Stomach (tissue), 8 donors: ENCODE measurements at regions not wholly inside any gene's neighbourhood (a gene's known extent, or its start where the extent isn't known, plus 50 kb on each side); places are given as distances from the start of the nearest gene placed in this dataset.

Source experiments
- DNase-seq, 2 donors: peaks; one replicate each; pipeline versions ENCODE4 v3.0.0 to v3.0.0-alpha.2; 2013 to 2019
- H3K27ac ChIP-seq, 5 donors: fragments of 200-600 bp in 4 of 5; sonication (generic) in 4 of 5; one replicate each; pipeline ENCODE4 v1.5.1; 2013 to 2019; ENCODE audit warnings: mild to moderate bottlenecking in 1 of 5, moderate library complexity in 1 of 5
- H3K27me3 ChIP-seq, 3 donors: fragments of 200-600 bp; sonication (generic); one replicate each; pipeline ENCODE4 v1.5.1; 2017 to 2019; ENCODE audit warnings: mixed run types in 1 of 3
- H3K36me3 ChIP-seq, 4 donors: fragments of 200-600 bp; sonication (generic); 1 replicate in 3 of 4; 2 replicates in 1 of 4; pipeline ENCODE4 v1.5.1; 2016 to 2019
- H3K4me1 ChIP-seq, 4 donors: fragments of 200-600 bp; sonication (generic); one replicate each; pipeline ENCODE4 v1.5.1; 2016 to 2019
- H3K4me3 ChIP-seq, 4 donors: fragments of 200-600 bp; sonication (generic) in 3 of 4; one replicate each; pipeline ENCODE4 v1.5.1; 2016 to 2019; ENCODE audit warnings: mild to moderate bottlenecking in 1 of 4
- H3K9me3 ChIP-seq, 4 donors: fragments of 200-600 bp; sonication (generic); one replicate each; pipeline ENCODE4 v1.5.1; 2016 to 2019
- EP300 ChIP-seq: sonication (generic); formaldehyde crosslinking; IDR thresholded peaks from one replicate; pipeline ENCODE4 v1.6.1; 2017; ENCODE audit warnings: antibody characterized with exemption
- POLR2A ChIP-seq, 4 donors: fragments of 450-650 bp; IDR thresholded peaks; one replicate each; pipeline ENCODE4 v1.6.1; 2016; ENCODE audit warnings: antibody characterized with exemption in 4 of 4, control low read depth in 2 of 4, mild to moderate bottlenecking in 1 of 4, moderate library complexity in 1 of 4
- POLR2AphosphoS5 ChIP-seq, 3 donors: sonication (generic); formaldehyde crosslinking; IDR thresholded peaks; one replicate each; pipeline ENCODE4 v1.6.1; 2016; ENCODE audit warnings: antibody characterized with exemption in 3 of 3
- WGBS, 5 donors: extraction: QIAGEN DNeasy Blood & Tissue Kit in 3 of 5; methylation state at CpG; one replicate each; pipeline versions ENCODE4 v1.1.5 to v1.1.7; 2013 to 2018; 5-methylcytosine and 5-hydroxymethylcytosine counted together
- intact Hi-C: fragments of 100-400 bp; cut with DNase I; formaldehyde crosslinking; loops from one replicate; pipeline ENCODE4 v1.15.1; 2023; ENCODE audit warnings: low total_unique reads
- TF ChIP-seq, protein P1 (sequence below), 7 experiments: fragments of 450-650 bp in 4 of 7; fragments of 200-600 bp in 3 of 7; sonication (generic) in 3 of 7; IDR thresholded peaks; one replicate each; pipeline ENCODE4 v1.5.1; 2016 to 2019; ENCODE audit warnings: antibody characterized with exemption in 7 of 7, control low read depth in 2 of 7, mild to moderate bottlenecking in 1 of 7
- donor health status: healthy with polysubstance abuse.
- donor health status: Bipolar disorder and iron deficiency.
- donor health status: healthy.

DNA sequence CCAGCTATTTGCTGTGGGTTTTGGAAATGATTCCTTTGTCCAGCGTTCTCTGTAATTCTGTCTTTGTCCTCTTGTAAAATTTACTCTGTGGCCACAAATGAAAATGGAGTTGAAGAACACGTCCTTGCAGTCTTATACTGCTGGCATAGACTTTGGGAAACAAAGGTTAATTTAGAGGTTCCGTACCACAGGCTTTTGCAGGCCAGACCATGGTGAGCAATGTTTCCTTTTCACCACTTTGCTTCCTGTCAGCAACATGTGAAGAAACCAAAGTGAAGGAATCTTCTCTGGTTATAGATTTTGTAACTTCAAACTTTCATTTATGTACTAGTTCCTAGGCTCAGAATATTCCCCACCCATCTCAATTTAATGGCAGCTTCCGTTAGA lies 488.5 kb downstream of the MDFIC start:
- Histone ChIP-seq H3K27ac (no peak overlapping the region), H3K36me3 (no peaks in the 10 kb centered on the region), H3K9me3 (no peaks in the 10 kb centered on the region), H3K4me1 (no peaks in the 10 kb centered on the region), H3K4me3 (no peak overlapping the region), H3K27me3 (no peaks in the 10 kb centered on the region)
- 68 to 80% (median 78%) methylated on average over 4 of the region's 4 CpGs for WGBS, 5 donors
- intact Hi-C loops: no loop called here
- TF ChIP-seq POLR2AphosphoS5 (IDR thresholded peaks at IDR 0.05) (no peak), EP300 (no peak), POLR2A (IDR thresholded peaks at IDR 0.05) (no peak)
- TF ChIP-seq, protein P1, sequence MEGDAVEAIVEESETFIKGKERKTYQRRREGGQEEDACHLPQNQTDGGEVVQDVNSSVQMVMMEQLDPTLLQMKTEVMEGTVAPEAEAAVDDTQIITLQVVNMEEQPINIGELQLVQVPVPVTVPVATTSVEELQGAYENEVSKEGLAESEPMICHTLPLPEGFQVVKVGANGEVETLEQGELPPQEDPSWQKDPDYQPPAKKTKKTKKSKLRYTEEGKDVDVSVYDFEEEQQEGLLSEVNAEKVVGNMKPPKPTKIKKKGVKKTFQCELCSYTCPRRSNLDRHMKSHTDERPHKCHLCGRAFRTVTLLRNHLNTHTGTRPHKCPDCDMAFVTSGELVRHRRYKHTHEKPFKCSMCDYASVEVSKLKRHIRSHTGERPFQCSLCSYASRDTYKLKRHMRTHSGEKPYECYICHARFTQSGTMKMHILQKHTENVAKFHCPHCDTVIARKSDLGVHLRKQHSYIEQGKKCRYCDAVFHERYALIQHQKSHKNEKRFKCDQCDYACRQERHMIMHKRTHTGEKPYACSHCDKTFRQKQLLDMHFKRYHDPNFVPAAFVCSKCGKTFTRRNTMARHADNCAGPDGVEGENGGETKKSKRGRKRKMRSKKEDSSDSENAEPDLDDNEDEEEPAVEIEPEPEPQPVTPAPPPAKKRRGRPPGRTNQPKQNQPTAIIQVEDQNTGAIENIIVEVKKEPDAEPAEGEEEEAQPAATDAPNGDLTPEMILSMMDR (IDR thresholded peaks at IDR 0.05): no peak
- DNase-seq: no peak

GRCh38 chr7:115409682-115410433 lies 488.0 kb downstream of the MDFIC start:
- H3K9me3 ChIP-seq: no peaks in the 10 kb centered on the region
- no peak overlapping the region for H3K4me3 ChIP-seq
- no peak for DNase-seq
- H3K27me3 ChIP-seq: no peaks in the 10 kb centered on the region
- no peaks in the 10 kb centered on the region for H3K4me1 ChIP-seq
- intact Hi-C loops: no loop called here
- WGBS, 5 donors: 70 to 79% (median 77%) methylated on average over 3 of the region's 3 CpGs
- H3K36me3 ChIP-seq: no peaks in the 10 kb centered on the region
- H3K27ac ChIP-seq: no peak overlapping the region
- TF ChIP-seq POLR2AphosphoS5 (IDR thresholded peaks at IDR 0.05) (no peak), EP300 (no peak), POLR2A (IDR thresholded peaks at IDR 0.05) (no peak)
- TF ChIP-seq, protein P1 (IDR thresholded peaks at IDR 0.05): no peak

DNA sequence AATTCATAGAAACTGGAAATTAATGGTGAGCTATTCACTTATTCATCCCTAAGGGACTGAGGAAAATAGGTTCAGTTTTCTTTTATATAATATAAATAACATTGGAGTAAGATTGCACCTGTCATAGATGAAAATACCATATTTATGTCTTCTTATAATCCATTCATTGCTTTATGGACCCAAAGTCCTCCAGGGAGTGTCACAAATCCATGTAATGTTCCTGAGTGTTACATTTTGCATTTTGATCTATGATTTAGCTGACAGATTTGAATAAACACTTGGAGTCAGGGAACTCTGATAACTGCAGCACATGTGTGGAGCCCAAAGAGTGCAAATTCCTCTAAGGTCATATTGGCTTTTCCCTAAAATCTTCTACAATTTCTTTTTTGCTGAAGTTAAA lies 484.3 kb downstream of the MDFIC start:
- Histone ChIP-seq H3K9me3 (no peaks in the 10 kb centered on the region), H3K27ac (no peak overlapping the region), H3K4me3 (no peak overlapping the region), H3K27me3 (no peaks in the 10 kb centered on the region), H3K36me3 (no peaks in the 10 kb centered on the region), H3K4me1 (no peaks in the 10 kb centered on the region)
- intact Hi-C loops: no loop called here
- no peak for TF ChIP-seq POLR2A (IDR thresholded peaks at IDR 0.05)
- DNase-seq: no peak

GRCh38 chr7:115387137-115387536 lies 465.2 kb downstream of the MDFIC start:
- no peak for DNase-seq
- Histone ChIP-seq H3K9me3 (no peaks in the 10 kb centered on the region), H3K36me3 (no peaks in the 10 kb centered on the region), H3K27ac (no peak overlapping the region), H3K27me3 (no peaks in the 10 kb centered on the region), H3K4me3 (no peak overlapping the region), H3K4me1 (no peaks in the 10 kb centered on the region)
- intact Hi-C loops: no loop called here
- TF ChIP-seq, protein P1 (IDR thresholded peaks at IDR 0.05): no peak
- TF ChIP-seq POLR2A (IDR thresholded peaks at IDR 0.05) (no peak), POLR2AphosphoS5 (IDR thresholded peaks at IDR 0.05) (no peak), EP300 (no peak)

- H3K4me3 ChIP-seq: no peak overlapping the region
- intact Hi-C loops: no loop called here
- H3K4me1 ChIP-seq: no peaks in the 10 kb centered on the region
- no peaks in the 10 kb centered on the region for H3K36me3 ChIP-seq
- no peak for DNase-seq
- H3K27ac ChIP-seq: no peak overlapping the region
- TF ChIP-seq EP300 (no peak), POLR2A (IDR thresholded peaks at IDR 0.05) (no peak), POLR2AphosphoS5 (IDR thresholded peaks at IDR 0.05) (no peak)
- TF ChIP-seq, protein P1 (IDR thresholded peaks at IDR 0.05): no peak
- no peaks in the 10 kb centered on the region for H3K27me3 ChIP-seq
- H3K9me3 ChIP-seq: no peaks in the 10 kb centered on the region
- 93 to 98% (median 95%) methylated on average over 1 of the region's 1 CpG for WGBS, 5 donors
Observed at GRCh38 chr7:115379321-115379720, 457.4 kb downstream of the MDFIC start.
